Neural progenitor cell (in vitro differentiated cells): ENCODE measurements at regions not wholly inside any gene's neighbourhood (a gene's known extent, or its start where the extent isn't known, plus 50 kb on each side); places are given as distances from the start of the nearest gene placed in this dataset.

Source experiments
- CTCF ChIP-seq: fragments of 200-600 bp; sonication (generic); IDR thresholded peaks from 2 replicates; pipeline ENCODE4 v1.5.1; 2017; ENCODE audit warnings: antibody characterized with exemption, mild to moderate bottlenecking
- EZH2 ChIP-seq: fragments of 200-600 bp; sonication (generic); IDR thresholded peaks from 2 replicates; pipeline ENCODE4 v1.6.1; 2017; ENCODE audit warnings: antibody characterized with exemption, mild to moderate bottlenecking, moderate library complexity
- EZH2phosphoT487 ChIP-seq: fragments of 200-600 bp; sonication (generic); IDR thresholded peaks from 2 replicates; pipeline ENCODE4 v1.6.1; 2017; ENCODE audit warnings: antibody characterized with exemption

- TF ChIP-seq CTCF: no peak
- TF ChIP-seq EZH2phosphoT487: no peak
- TF ChIP-seq EZH2: no peak
Measured at GRCh38 chr16:80100186-80100585, 440.6 kb upstream of the DYNLRB2 start.
